Gastrocnemius medialis (tissue), 4 donors: ENCODE measurements at regions not wholly inside any gene's neighbourhood (a gene's known extent, or its start where the extent isn't known, plus 50 kb on each side); places are given as distances from the start of the nearest gene placed in this dataset.

Experiments
- POLR2A ChIP-seq, 2 donors: fragments of 450-650 bp; IDR thresholded peaks; one replicate each; pipeline ENCODE4 v1.6.1; 2017; ENCODE audit warnings: antibody characterized with exemption in 2 of 2, mild to moderate bottlenecking in 2 of 2, moderate library complexity in 2 of 2
- TF ChIP-seq, protein P1 (sequence below), 5 experiments: fragments of 450-650 bp in 3 of 5; fragments of 200-600 bp in 2 of 5; sonication (generic) in 2 of 5; IDR thresholded peaks in 4 of 5; conservative IDR thresholded peaks in 1 of 5; 1 replicate in 4 of 5; 2 replicates in 1 of 5; pipeline ENCODE4 v1.5.1; 2016 to 2019; ENCODE audit warnings: antibody characterized with exemption in 5 of 5, mild to moderate bottlenecking in 3 of 5, moderate library complexity in 3 of 5

DNA sequence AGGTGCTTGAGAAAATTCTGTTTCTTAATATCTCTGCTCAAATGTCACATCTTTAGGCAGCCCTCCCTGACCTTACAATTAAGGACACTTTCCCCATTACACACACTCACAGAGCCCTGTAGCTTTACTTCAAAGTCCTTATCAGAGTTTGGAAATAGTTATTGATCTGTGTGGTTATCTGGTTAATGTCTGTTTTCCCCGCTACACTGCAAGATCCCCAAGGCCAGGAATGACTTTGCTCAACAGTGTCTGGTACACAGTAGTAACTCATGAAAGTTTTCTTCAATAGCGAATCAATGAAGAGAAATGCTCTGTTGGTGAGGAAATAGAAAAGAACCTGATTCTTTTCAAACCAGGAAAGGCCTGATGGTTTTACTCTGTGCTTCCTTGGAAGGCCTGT lies 554.4 kb downstream of the REEP3 start:
- TF ChIP-seq, protein P1, sequence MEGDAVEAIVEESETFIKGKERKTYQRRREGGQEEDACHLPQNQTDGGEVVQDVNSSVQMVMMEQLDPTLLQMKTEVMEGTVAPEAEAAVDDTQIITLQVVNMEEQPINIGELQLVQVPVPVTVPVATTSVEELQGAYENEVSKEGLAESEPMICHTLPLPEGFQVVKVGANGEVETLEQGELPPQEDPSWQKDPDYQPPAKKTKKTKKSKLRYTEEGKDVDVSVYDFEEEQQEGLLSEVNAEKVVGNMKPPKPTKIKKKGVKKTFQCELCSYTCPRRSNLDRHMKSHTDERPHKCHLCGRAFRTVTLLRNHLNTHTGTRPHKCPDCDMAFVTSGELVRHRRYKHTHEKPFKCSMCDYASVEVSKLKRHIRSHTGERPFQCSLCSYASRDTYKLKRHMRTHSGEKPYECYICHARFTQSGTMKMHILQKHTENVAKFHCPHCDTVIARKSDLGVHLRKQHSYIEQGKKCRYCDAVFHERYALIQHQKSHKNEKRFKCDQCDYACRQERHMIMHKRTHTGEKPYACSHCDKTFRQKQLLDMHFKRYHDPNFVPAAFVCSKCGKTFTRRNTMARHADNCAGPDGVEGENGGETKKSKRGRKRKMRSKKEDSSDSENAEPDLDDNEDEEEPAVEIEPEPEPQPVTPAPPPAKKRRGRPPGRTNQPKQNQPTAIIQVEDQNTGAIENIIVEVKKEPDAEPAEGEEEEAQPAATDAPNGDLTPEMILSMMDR (IDR thresholded peaks at IDR 0.05 in 4 of 5, conservative IDR thresholded peaks at IDR 0.05 in 1 of 5), result no peak
- TF ChIP-seq POLR2A (IDR thresholded peaks at IDR 0.05), result no peak
